ENCODE measurements at regions not wholly inside any gene's neighbourhood (a gene's known extent, or its start where the extent isn't known, plus 50 kb on each side); places are given as distances from the start of the nearest gene placed in this dataset.

DNA sequence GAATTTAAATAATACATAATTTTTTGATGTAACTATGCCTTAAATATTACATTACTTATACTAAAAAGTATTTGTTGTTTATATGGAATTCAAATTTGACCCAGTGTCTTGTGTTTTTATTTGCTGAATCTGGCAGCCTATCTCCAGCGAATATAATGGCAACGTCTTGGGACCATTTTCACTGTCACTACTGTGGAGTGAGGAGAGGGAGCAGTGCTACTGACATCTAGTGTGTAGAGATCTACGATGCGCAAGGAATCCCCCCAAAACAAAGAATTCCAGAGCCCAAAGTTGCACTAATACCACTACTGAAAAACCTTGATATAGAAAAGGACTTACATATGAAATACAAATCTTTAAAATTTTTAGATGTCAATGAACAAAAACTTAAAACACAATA lies 314.4 kb downstream of the DRD1 start:
- in situ Hi-C loops (cut with HindIII; ENCODE audit: low sequenced_read_pairs): no loop called here
- H3K4me3 ChIP-seq (ENCODE audit: low read depth, low read length): no peak overlapping the region
- TF ChIP-seq, protein P1, sequence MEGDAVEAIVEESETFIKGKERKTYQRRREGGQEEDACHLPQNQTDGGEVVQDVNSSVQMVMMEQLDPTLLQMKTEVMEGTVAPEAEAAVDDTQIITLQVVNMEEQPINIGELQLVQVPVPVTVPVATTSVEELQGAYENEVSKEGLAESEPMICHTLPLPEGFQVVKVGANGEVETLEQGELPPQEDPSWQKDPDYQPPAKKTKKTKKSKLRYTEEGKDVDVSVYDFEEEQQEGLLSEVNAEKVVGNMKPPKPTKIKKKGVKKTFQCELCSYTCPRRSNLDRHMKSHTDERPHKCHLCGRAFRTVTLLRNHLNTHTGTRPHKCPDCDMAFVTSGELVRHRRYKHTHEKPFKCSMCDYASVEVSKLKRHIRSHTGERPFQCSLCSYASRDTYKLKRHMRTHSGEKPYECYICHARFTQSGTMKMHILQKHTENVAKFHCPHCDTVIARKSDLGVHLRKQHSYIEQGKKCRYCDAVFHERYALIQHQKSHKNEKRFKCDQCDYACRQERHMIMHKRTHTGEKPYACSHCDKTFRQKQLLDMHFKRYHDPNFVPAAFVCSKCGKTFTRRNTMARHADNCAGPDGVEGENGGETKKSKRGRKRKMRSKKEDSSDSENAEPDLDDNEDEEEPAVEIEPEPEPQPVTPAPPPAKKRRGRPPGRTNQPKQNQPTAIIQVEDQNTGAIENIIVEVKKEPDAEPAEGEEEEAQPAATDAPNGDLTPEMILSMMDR (IDR thresholded peaks at IDR 0.05; ENCODE audit: low read depth, low read length, missing control alignments): no peak
- DNase-seq (ENCODE audit: low read depth): no peak

DNA sequence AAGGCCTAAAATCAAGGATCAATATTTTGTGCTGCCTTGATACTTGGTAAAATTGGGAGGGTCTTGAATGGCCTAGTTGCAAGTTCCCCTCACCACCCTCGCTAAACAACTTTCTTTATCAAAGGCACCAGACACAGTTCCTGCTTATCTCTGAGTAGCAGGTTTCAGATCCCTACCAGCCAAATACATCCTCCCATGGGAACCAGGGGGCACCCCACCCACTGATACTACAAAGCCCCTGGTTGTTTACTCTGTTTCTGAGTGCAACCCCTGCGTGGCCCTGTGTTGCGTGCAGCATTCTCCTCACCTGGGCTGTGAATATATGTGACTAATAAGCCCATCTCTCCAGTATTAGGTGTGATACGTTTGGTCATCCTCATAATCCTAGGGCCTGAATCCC lies 314.9 kb downstream of the DRD1 start:
- no peak for DNase-seq (ENCODE audit: low read depth)
- in situ Hi-C loops (cut with HindIII; ENCODE audit: low sequenced_read_pairs): no loop called here
- TF ChIP-seq, protein P1 (IDR thresholded peaks at IDR 0.05; ENCODE audit: low read depth, low read length, missing control alignments): no peak
- H3K4me3 ChIP-seq (ENCODE audit: low read depth, low read length): no peak overlapping the region

DNA sequence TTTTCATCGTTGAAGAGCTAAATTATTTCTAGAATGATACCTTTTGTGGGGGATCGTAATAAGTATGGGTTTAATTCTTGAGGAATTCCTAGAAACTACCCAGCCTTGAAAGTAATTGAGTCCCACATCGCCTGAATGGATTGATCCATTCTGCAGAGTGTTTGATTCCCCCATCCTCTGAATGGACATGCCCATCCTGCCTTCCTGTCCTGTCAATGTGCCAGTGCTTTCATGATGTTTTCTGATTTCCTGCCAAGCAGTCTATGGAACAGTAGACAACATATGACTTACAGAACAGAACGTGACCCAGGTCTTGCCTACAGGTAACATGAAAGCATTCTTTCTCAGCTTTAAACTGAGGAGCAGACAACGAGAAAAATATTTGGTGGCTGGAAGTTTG lies 319.2 kb downstream of the DRD1 start:
- TF ChIP-seq, protein P1 (IDR thresholded peaks at IDR 0.05; ENCODE audit: low read depth, low read length, missing control alignments): no peak
- in situ Hi-C loops (cut with HindIII; ENCODE audit: low sequenced_read_pairs): no loop called here
- DNase-seq (ENCODE audit: low read depth): no peak
- no peak overlapping the region for H3K4me3 ChIP-seq (ENCODE audit: low read depth, low read length)

DNA sequence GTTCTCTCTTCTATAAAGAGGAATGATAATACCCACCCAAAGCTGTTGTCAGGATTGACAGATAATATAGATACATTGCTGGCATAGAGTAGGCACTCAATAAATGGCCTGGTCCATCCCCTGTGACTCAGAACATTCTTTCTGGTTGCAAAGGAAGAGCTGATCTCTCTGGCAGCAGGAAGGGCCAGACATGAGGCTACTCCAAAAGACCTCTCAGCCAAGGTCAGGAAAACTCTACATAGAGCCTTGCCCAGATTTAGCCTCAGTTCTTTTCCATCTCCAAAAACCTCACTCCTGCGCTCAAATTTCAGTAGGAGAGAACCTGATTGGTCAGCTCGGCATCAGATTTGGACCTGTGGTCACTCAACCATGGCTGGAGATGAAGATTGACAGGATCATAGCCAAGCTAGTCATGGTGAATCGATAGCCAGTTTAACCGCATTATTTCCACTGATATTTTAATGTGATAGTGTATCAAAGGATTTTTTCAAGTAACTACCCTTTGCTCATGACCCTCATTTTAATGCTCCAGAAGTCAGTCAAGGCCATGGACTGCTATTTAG lies 319.6 kb downstream of the DRD1 start:
- H3K4me3 ChIP-seq (ENCODE audit: low read depth, low read length): no peak overlapping the region
- in situ Hi-C loops (cut with HindIII; ENCODE audit: low sequenced_read_pairs): no loop called here
- DNase-seq (ENCODE audit: low read depth): no peak
- TF ChIP-seq, protein P1 (IDR thresholded peaks at IDR 0.05; ENCODE audit: low read depth, low read length, missing control alignments): no peak

DNA sequence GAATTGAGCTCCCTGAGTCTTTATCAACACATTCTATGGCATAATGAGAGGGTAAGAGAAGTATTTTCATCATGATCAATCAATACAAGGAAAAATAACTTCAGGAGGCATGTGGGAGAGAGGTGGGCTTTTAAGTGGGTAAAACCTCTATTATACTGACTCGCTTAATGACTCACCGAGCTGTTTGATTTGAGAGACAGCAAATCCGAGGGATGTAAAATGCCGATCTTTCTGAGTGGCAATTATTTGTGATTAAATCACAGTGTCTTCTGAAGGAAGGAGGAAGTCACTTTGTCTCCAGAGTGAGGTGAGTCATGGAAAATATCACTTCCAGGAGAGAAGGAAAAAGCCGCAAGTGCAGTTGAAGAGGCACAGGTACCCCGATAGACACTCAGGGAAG lies 320.4 kb downstream of the DRD1 start:
- H3K4me3 ChIP-seq (ENCODE audit: low read depth, low read length): no peak overlapping the region
- TF ChIP-seq, protein P1 (IDR thresholded peaks at IDR 0.05; ENCODE audit: low read depth, low read length, missing control alignments): no peak
- in situ Hi-C loops (cut with HindIII; ENCODE audit: low sequenced_read_pairs): no loop called here
- DNase-seq (ENCODE audit: low read depth): no peak

DNA sequence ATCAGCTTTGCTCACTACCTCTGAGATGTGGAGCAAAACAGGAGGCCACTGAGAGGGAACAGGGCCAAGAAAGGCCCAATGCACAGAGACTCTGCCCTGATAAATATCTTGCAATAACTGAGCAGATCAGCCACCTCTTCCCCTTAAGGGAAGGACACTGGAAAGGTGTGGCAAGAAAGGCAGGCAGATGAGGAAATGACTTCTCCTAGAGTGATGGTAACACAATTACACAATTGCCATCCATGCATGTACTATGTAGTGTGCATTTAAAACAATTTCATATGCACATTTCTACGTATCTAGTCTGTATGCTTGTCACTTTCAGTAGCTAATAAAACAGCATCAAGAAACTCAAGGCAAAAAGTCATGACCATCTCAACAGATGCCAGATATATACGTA lies 322.5 kb downstream of the DRD1 start:
- in situ Hi-C loops (cut with HindIII; ENCODE audit: low sequenced_read_pairs): no loop called here
- TF ChIP-seq, protein P1 (IDR thresholded peaks at IDR 0.05; ENCODE audit: low read depth, low read length, missing control alignments): no peak
- no peak for DNase-seq (ENCODE audit: low read depth)
- no peak overlapping the region for H3K4me3 ChIP-seq (ENCODE audit: low read depth, low read length)

DNA sequence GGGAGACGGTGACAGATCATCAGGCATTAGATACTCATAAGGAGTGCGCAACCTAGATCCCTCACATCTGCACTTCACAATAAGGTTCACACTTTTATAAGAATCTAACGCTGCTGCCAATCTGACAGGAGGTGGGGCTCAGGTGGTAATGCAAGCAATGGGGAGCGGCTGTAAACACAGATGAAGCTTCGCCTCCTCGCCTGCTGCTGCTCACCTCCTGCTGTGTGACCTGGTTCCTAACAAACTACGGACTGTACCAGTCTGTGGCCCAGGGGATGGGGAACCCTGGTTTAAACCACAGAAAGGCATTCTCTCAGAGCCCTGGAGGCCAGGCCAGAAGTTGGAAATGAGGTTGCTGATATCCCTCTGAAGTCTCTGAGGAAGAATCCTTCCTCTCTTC lies 323.6 kb downstream of the DRD1 start:
- TF ChIP-seq, protein P1 (IDR thresholded peaks at IDR 0.05; ENCODE audit: low read depth, low read length, missing control alignments): no peak
- no peak overlapping the region for H3K4me3 ChIP-seq (ENCODE audit: low read depth, low read length)
- no peak for DNase-seq (ENCODE audit: low read depth)
- in situ Hi-C loops (cut with HindIII; ENCODE audit: low sequenced_read_pairs): no loop called here
